K562 (cell line): ENCODE measurements at regions not wholly inside any gene's neighbourhood (a gene's known extent, or its start where the extent isn't known, plus 50 kb on each side); places are given as distances from the start of the nearest gene placed in this dataset.

ENCODE experiments used
- ATAC-seq: fragments of 200-7000 bp; cut with Tn5 transposase; 3 replicates; pipeline ENCODE4 v1.9.1; 2020; ENCODE audit warnings: moderate library complexity
- BruUV-seq: library from RNA; stranded (reverse); fragments of 400-500 nt; replicated peaks from 2 replicates; lab custom pipeline; 2021; lab: Mats Ljungman, UMichigan
- CTCF ChIA-PET: fragments of 300-600 bp; formaldehyde crosslinking; extraction: SDS; loops from one replicate; lab custom pipeline; 2021; ENCODE audit warnings: low intra/inter-chr PET ratio; lab: Yijun Ruan, JAX
- POLR2A ChIA-PET: fragments of 300-600, 350-650 bp; sonication (Branson Sonifier 250); formaldehyde crosslinking; extraction: SDS; loops from one replicate; lab custom pipeline; 2021; ENCODE audit warnings: antibody characterized with exemption, inconsistent platforms; lab: Yijun Ruan, JAX
- DNase-seq, 4 experiments: peaks; one replicate each; pipeline versions ENCODE4 v3.0.0 to v3.0.0-alpha.2; 2011 to 2018; ENCODE audit warnings: low spot score in 3 of 4, mixed read lengths in 3 of 4; ENCODE audit errors: extremely low read depth in 1 of 4
- FAIRE-seq: peaks from 2 replicates; lab custom pipeline; 2011; peaks lifted over from hg19 to GRCh38; lab: Jason Lieb, UNC
- H2AFZ ChIP-seq: 2 replicates; pipeline ENCODE4 v1.6.0; 2011; ENCODE audit warnings: low read depth, low read length, control low read depth, inconsistent platforms
- H3K27ac ChIP-seq: fragments of 200-600 bp; 3 replicates; pipeline ENCODE4 v1.8.0; 2011; ENCODE audit warnings: low read depth, mild to moderate bottlenecking, control low read depth, inconsistent platforms, low read length, moderate library complexity, mixed read lengths; ENCODE audit errors: extremely low read depth
- H3K27me3 ChIP-seq, 2 experiments: fragments of 300-600 bp in 1 of 2; 2 replicates in 1 of 2; 3 replicates in 1 of 2; pipeline versions ENCODE4 v1.6.0 to v1.8.0; 2011; ENCODE audit warnings: inconsistent platforms in 2 of 2, low read length in 2 of 2, mild to moderate bottlenecking in 1 of 2, mixed read lengths in 1 of 2, moderate library complexity in 1 of 2; ENCODE audit not compliant: control insufficient read depth in 2 of 2, insufficient read depth in 2 of 2
- H3K36me3 ChIP-seq: fragments of 300-600 bp; 3 replicates; pipeline ENCODE4 v1.8.0; 2011; ENCODE audit warnings: mild to moderate bottlenecking, low read length, inconsistent platforms; ENCODE audit not compliant: control insufficient read depth, insufficient read depth
- H3K4me1 ChIP-seq, 2 experiments: fragments of 200-600 bp in 1 of 2; replicated peaks in 1 of 2; 2 replicates in 1 of 2; 3 replicates in 1 of 2; pipeline versions ENCODE4 v1.5.1 to v1.8.0; 2011; ENCODE audit warnings: inconsistent platforms in 2 of 2, low read length in 2 of 2, mild to moderate bottlenecking in 1 of 2, mixed read lengths in 1 of 2, moderate library complexity in 1 of 2; ENCODE audit not compliant: control insufficient read depth in 2 of 2, insufficient read depth in 2 of 2
- H3K4me2 ChIP-seq: 2 replicates; pipeline ENCODE4 v1.6.1; 2011; ENCODE audit warnings: low read length, control low read depth, inconsistent platforms, mixed read lengths; ENCODE audit not compliant: insufficient read depth
- H3K4me3 ChIP-seq: fragments of 200-600 bp; sonication (generic), shearing (Covaris generic); 2 replicates; pipeline ENCODE4 v1.5.1; 2016; ENCODE audit warnings: control low read depth, inconsistent platforms
- H3K79me2 ChIP-seq: fragments of 200-600 bp; 3 replicates; pipeline ENCODE4 v1.8.0; 2011; ENCODE audit warnings: low read length, inconsistent platforms; ENCODE audit not compliant: control insufficient read depth, insufficient read depth
- H3K9ac ChIP-seq, 2 experiments: 2 replicates each; pipeline versions ENCODE4 v1.6.0 to v1.6.1; 2011; ENCODE audit warnings: low read depth in 2 of 2, low read length in 2 of 2, control low read depth in 1 of 2, inconsistent platforms in 1 of 2, mild to moderate bottlenecking in 1 of 2, mixed read lengths in 1 of 2; ENCODE audit not compliant: insufficient read depth in 1 of 2
- H3K9me1 ChIP-seq: one replicate; pipeline ENCODE4 v1.6.0; 2011; ENCODE audit warnings: inconsistent platforms, mild to moderate bottlenecking, low read length, moderate library complexity; ENCODE audit not compliant: control insufficient read depth, insufficient read depth
- H3K9me3 ChIP-seq: replicated peaks from 2 replicates; pipeline ENCODE4 v1.5.1; 2011; ENCODE audit warnings: low read depth, low read length, inconsistent platforms; ENCODE audit not compliant: control insufficient read depth, insufficient read depth
- H4K20me1 ChIP-seq: replicated peaks from 2 replicates; pipeline ENCODE4 v1.6.1; 2011; ENCODE audit warnings: low read length, inconsistent platforms, mixed read lengths; ENCODE audit not compliant: control insufficient read depth, insufficient read depth
- BCOR ChIP-seq: fragments of 450-650 bp; IDR thresholded peaks from 2 replicates; pipeline ENCODE4 v1.6.1; 2016
- BMI1 ChIP-seq: fragments of 150-350 bp; IDR thresholded peaks from 2 replicates; pipeline ENCODE4 v1.6.1; 2014; ENCODE audit warnings: low read length
- CGGBP1 ChIP-seq: fragments of 250-450 bp; sonication (Bioruptor Pico); IDR thresholded peaks from 2 replicates; pipeline ENCODE4 v1.9.0; 2021; ENCODE audit warnings: mild to moderate bottlenecking
- COPS2 ChIP-seq: fragments of 450-650 bp; conservative IDR thresholded peaks from 2 replicates; pipeline ENCODE4 v1.6.1; 2016; ENCODE audit warnings: mild to moderate bottlenecking, moderate library complexity
- ELF2 ChIP-seq: fragments of 250-450 bp; sonication (Bioruptor Pico); IDR thresholded peaks from 2 replicates; pipeline ENCODE4 v1.5.0; 2021; ENCODE audit warnings: mild to moderate bottlenecking
- MTA1 ChIP-seq: fragments of 450-650 bp; IDR thresholded peaks from 2 replicates; pipeline ENCODE4 v1.6.1; 2017; ENCODE audit warnings: borderline replicate concordance
- MTA3 ChIP-seq: fragments of 450-650 bp; formaldehyde crosslinking; IDR thresholded peaks from 2 replicates; pipeline ENCODE4 v1.6.1; 2017; ENCODE audit warnings: mild to moderate bottlenecking, borderline replicate concordance
- NR0B1 ChIP-seq: fragments of 450-650 bp; IDR thresholded peaks from one replicate; pipeline ENCODE4 v1.6.1; 2018; ENCODE audit warnings: mild to moderate bottlenecking, moderate library complexity; ENCODE audit not compliant: partially characterized antibody
- PBX2 ChIP-seq, 2 experiments: IDR thresholded peaks in 1 of 2; conservative IDR thresholded peaks in 1 of 2; 2 replicates each; pipeline ENCODE4 v1.6.1; 2016; ENCODE audit warnings: low read depth in 2 of 2, mild to moderate bottlenecking in 1 of 2, missing compliant biosample characterization in 1 of 2, missing genetic modification characterization in 1 of 2, moderate library complexity in 1 of 2
- PURB ChIP-seq: sonication (generic); formaldehyde crosslinking; IDR thresholded peaks from 2 replicates; pipeline ENCODE4 v1.9.0; 2021; ENCODE audit warnings: low read depth, mild to moderate bottlenecking, missing genetic modification reagents
- SNAPC5 ChIP-seq: fragments of 250-450 bp; sonication (Bioruptor Pico); IDR thresholded peaks from 2 replicates; pipeline ENCODE4 v1.8.0; 2021; ENCODE audit warnings: moderate library complexity, mild to moderate bottlenecking, inconsistent platforms
- TEAD1 ChIP-seq, 2 experiments: fragments of 450-650 bp in 1 of 2; sonication (generic) in 1 of 2; formaldehyde crosslinking; IDR thresholded peaks; 2 replicates each; pipeline versions ENCODE4 v1.4.0 to v1.8.0; 2020 to 2022; ENCODE audit warnings: mild to moderate bottlenecking in 2 of 2, missing genetic modification reagents in 1 of 2
- TFAM ChIP-seq: fragments of 250-450 bp; sonication (Bioruptor Pico); conservative IDR thresholded peaks from 2 replicates; pipeline ENCODE4 v1.5.0; 2021; ENCODE audit warnings: mild to moderate bottlenecking, moderate library complexity
- YY1 ChIP-seq, 3 experiments: IDR thresholded peaks; 2 replicates each; pipeline ENCODE4 v1.6.1; 2011; ENCODE audit warnings: low read length in 2 of 3, mild to moderate bottlenecking in 2 of 3, moderate library complexity in 2 of 3, borderline replicate concordance in 1 of 3, control low read depth in 1 of 3, low read depth in 1 of 3; ENCODE audit not compliant: insufficient read depth in 3 of 3, insufficient replicate concordance in 2 of 3, control insufficient read depth in 1 of 3, insufficient read length in 1 of 3; ENCODE audit errors: extremely low read depth in 1 of 3
- ZBTB9 ChIP-seq: fragments of 450-650 bp; formaldehyde crosslinking; IDR thresholded peaks from 2 replicates; pipeline ENCODE4 v1.4.0; 2020; ENCODE audit warnings: mild to moderate bottlenecking, moderate library complexity
- WGBS: fragments of 100-300 bp; shearing (Covaris generic); methylation state at CpG from one replicate; pipeline ENCODE4 v1.1.6; 2016; ENCODE audit warnings: low coverage, mixed read lengths; ENCODE audit not compliant: insufficient coverage; ENCODE audit errors: missing lambda C conversion rate; 5-methylcytosine and 5-hydroxymethylcytosine counted together
- in situ Hi-C: fragments of 300-500 bp; cut with MboI; formaldehyde crosslinking; loops from 4 replicates; pipeline ENCODE4 v1.15.0; 2018; ENCODE audit warnings: inconsistent platforms, mixed read lengths
- intact Hi-C: fragments of 100-400 bp; cut with micrococcal nuclease; formaldehyde crosslinking; loops from 2 replicates; pipeline ENCODE4 v1.14.2; 2022

- no peak overlapping the region for H3K4me2 ChIP-seq
- BruUV-seq, result no TSS peak
- no peak overlapping the region for H2AFZ ChIP-seq
- no peak overlapping the region for H3K4me3 ChIP-seq
- H3K4me1 ChIP-seq, result no peaks in the 10 kb centered on the region
- no peaks in the 10 kb centered on the region for H3K36me3 ChIP-seq
- H3K9ac ChIP-seq, result no peak overlapping the region
- ChIA-PET CTCF (no interaction called here), POLR2A (no interaction called here)
- H3K27me3 ChIP-seq, result no peaks in the 10 kb centered on the region
- no peaks in the 10 kb centered on the region for H3K9me3 ChIP-seq
- H3K27ac ChIP-seq, result no peak overlapping the region
- no peak for TF ChIP-seq PBX2 (CRISPR knock-in tag; IDR thresholded peaks at IDR 0.05; ENCODE audit: low read depth)
- TF ChIP-seq PBX2 (tag; conservative IDR thresholded peaks at IDR 0.05; ENCODE audit: low read depth), result no peak
- no peak for TF ChIP-seq MTA3
- TF ChIP-seq BCOR, result no peak
- no peak for TF ChIP-seq MTA1
- TF ChIP-seq CGGBP1, result no peak
- no peak for TF ChIP-seq SNAPC5
- TF ChIP-seq BMI1, result no peak
- TF ChIP-seq COPS2, result no peak
- TF ChIP-seq PURB, result no peak
- no peak for TF ChIP-seq TEAD1 (CRISPR knock-in tag; IDR thresholded peaks at IDR 0.05)
- no peak for TF ChIP-seq ELF2 (CRISPR knock-in tag)
- TF ChIP-seq TFAM (CRISPR knock-in tag), result no peak
- TF ChIP-seq YY1 (IDR thresholded peaks at IDR 0.05; ENCODE audit: borderline replicate concordance in 1 of 3, control insufficient read depth in 1 of 3, extremely low read depth in 1 of 3, insufficient read depth in 3 of 3, insufficient read length in 1 of 3, insufficient replicate concordance in 2 of 3, low read depth in 1 of 3, low read length in 2 of 3), result no peak
- TF ChIP-seq ZBTB9 (CRISPR knock-in tag), result no peak
- no peak for TF ChIP-seq NR0B1
- in situ Hi-C loops (no loop called here), intact Hi-C loops (no loop called here)
- WGBS, result 0% methylated on average over 4 of the region's 5 CpGs
- no peak for DNase-seq
- FAIRE-seq, result no peak
- no peak for ATAC-seq
- no peaks in the 10 kb centered on the region for H4K20me1 ChIP-seq
- no peaks in the 10 kb centered on the region for H3K9me1 ChIP-seq
- no peaks in the 10 kb centered on the region for H3K79me2 ChIP-seq
These were observed 406.8 kb upstream of the CBLB start for GRCh38 chr3:106275592-106275991.
